Choroid plexus epithelial cell (primary cell): ENCODE measurements at regions not wholly inside any gene's neighbourhood (a gene's known extent, or its start where the extent isn't known, plus 50 kb on each side); places are given as distances from the start of the nearest gene placed in this dataset.

Experiments used
- DNase-seq: peaks from one replicate; pipeline ENCODE4 v3.0.0-alpha.2; 2010; ENCODE audit warnings: low read depth
- H3K4me3 ChIP-seq: 2 replicates; pipeline ENCODE4 v1.5.1; 2011; ENCODE audit warnings: low read depth, mild to moderate bottlenecking, control low read depth, low read length, moderate library complexity
- TF ChIP-seq, protein P1 (sequence below): conservative IDR thresholded peaks from 2 replicates; pipeline ENCODE4 v1.5.1; 2011; ENCODE audit warnings: low read depth, mild to moderate bottlenecking, control low read depth, inconsistent platforms, low read length, moderate library complexity

DNA sequence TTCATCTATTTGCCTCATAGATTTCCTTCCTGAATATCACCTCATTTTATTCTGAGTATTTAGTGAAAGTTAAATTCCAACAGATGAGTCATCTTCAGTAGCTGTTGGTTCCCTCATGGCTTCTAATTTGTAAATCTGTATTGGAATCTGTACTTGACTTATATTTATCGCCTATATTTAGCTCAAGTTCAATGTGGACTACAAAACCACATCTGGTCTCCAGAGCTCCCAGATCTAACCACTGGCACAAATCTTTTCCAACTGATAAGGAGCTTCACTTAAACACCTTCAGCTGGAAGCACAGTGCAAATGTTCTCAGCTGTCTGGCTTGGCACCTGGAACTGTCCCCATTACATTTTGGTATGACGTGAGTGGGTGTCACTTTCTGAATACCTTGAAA is 82.8 kb upstream of the DSEL start:
- DNase-seq, result peak; percentile 73
- no peak overlapping the region for H3K4me3 ChIP-seq
- TF ChIP-seq, protein P1, sequence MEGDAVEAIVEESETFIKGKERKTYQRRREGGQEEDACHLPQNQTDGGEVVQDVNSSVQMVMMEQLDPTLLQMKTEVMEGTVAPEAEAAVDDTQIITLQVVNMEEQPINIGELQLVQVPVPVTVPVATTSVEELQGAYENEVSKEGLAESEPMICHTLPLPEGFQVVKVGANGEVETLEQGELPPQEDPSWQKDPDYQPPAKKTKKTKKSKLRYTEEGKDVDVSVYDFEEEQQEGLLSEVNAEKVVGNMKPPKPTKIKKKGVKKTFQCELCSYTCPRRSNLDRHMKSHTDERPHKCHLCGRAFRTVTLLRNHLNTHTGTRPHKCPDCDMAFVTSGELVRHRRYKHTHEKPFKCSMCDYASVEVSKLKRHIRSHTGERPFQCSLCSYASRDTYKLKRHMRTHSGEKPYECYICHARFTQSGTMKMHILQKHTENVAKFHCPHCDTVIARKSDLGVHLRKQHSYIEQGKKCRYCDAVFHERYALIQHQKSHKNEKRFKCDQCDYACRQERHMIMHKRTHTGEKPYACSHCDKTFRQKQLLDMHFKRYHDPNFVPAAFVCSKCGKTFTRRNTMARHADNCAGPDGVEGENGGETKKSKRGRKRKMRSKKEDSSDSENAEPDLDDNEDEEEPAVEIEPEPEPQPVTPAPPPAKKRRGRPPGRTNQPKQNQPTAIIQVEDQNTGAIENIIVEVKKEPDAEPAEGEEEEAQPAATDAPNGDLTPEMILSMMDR, result no peak

DNA sequence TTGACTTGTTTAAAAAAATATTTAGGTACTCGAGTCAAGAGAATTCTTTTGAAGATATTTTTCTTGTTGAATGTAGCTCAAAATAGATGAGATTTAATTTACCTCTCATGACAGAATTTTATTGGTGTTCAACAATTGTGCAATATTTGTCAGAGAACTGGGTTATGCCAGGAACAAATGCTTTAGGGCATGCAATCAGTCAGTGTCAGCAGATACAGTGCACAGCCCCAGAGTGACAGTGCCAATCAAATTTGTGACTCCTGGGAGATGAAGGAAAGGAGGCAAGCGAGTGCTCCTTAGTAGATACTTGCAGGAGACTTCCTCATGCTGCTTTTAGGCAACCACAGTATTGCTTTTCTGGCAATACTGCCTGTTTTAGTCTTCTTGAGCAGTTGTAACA is 81.2 kb upstream of the DSEL start:
- H3K4me3 ChIP-seq, result no peak overlapping the region
- TF ChIP-seq, protein P1, result no peak
- no peak for DNase-seq

DNA sequence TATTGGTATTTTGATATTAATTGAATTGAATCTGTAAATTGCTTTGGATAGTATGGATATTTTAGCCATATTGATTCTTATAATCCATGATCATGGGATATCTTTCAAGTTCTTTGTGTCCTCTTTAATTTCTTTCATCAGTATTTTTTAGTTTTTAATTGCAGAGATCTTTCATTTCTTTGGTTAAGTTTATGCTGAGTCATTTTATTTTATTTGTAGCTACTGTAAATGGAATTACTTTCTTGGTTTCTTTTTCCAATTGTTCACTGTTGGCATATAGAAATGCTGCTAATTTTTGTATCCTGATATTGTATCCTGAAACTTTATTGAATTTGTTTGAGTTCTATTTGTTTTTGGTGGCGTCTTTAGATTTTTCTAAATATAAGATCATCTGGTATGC is 79.5 kb upstream of the DSEL start:
- TF ChIP-seq, protein P1, result no peak
- no peak for DNase-seq

DNA sequence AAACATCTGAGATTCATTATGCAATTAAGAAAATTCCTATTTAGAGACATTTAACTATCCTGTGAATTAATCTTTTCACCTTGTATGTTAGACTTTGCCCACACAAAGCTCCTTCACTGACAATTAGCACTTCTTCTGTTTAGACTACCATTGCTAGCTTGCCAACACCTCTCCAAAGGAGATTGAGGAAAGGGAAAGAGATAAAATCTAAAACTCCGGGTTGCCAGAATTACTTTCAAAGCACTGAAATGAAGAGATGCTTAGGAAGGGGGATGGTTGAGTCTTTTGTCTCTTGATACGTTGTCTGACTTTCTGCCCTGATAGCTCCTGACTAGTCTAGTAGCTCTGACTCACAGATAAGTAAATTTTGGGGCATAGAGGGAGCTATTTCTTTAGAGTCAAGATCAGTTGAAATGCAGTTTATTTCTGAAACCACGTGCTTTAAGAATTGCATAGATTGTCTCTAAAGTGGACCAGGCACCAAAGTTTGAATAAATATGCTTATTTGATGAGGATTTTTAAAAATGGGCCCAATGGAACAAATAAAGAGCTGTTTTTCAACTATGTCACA is 74.1 kb upstream of the DSEL start:
- peak; percentile 61 for DNase-seq
- TF ChIP-seq, protein P1, result peak; percentile 39
- no peak overlapping the region for H3K4me3 ChIP-seq

More for the DNA sequence above, 79.5 kb upstream of the DSEL start:
- H3K4me3 ChIP-seq, result no peak overlapping the region

DNA sequence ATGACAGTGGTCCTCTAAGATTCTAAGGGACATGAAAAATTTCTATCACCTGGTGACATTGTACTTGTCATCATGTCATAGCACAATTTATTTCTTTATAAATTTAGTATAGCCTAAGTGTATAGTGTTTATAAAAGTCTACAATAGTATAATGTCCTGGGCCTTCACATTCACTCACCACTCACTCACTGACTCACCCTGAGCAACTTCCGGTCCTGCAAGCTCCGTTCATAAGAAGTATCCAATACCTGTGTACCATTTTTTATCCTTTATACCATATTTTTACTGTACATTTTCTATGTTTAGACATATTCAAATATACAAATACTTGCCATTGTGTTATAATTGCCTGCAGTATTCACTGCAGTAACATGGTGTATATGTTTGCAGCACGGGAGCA is 72.8 kb upstream of the DSEL start:
- TF ChIP-seq, protein P1, result no peak
- no peak overlapping the region for H3K4me3 ChIP-seq
- no peak for DNase-seq

DNA sequence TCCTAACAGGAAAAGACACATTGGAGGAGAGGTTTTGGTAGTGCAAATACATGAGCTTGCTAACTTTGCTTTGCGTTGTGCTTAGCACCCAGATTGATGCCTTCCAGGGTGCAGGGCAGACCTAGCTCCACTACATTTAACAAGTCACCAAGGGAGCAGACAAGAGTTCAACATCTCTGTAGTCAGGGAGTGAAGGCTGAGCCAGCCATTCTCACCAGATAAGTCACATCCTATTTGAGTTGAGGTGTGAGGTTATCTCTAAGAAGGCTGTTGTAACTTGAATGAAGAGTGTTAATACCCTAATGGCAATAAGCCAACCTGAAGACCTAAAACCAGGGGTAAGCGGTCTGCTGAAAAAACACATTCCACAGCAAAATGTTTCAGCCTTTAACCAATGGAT is 69.6 kb upstream of the DSEL start:
- no peak overlapping the region for H3K4me3 ChIP-seq
- no peak for DNase-seq
- TF ChIP-seq, protein P1, result no peak

DNA sequence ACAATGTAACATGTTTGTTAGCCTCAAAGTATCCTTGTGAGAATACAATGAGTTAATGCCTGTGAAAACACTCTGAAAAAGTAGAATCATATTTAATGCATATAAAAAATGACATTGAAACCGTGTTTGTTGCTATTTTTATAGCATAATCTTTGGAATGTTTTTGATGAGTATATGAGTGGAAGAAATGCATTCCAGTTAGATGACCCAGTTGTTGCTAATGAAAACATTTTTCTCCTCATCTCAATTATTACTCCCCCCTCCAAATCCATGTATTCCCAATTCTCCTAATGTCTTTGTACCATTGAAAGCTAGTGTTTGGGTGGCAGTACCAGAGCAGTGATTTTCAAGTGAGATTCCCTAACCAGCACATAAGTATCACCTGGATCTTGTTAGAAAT is 67.1 kb upstream of the DSEL start:
- H3K4me3 ChIP-seq, result no peak overlapping the region
- DNase-seq, result peak; percentile 35
- TF ChIP-seq, protein P1, result no peak
